Ovary (tissue), 3 donors: ENCODE measurements at regions not wholly inside any gene's neighbourhood (a gene's known extent, or its start where the extent isn't known, plus 50 kb on each side); places are given as distances from the start of the nearest gene placed in this dataset.

ENCODE experiments used
- POLR2A ChIP-seq: fragments of 450-650 bp; IDR thresholded peaks from one replicate; pipeline ENCODE4 v1.6.1; 2017; ENCODE audit warnings: antibody characterized with exemption, mild to moderate bottlenecking, moderate library complexity
- TF ChIP-seq, protein P1 (sequence below), 3 donors: fragments of 450-650 bp in 2 of 3; fragments of 200-600 bp in 1 of 3; IDR thresholded peaks; one replicate each; pipeline versions ENCODE4 v1.5.1 to v1.8.0; 2016 to 2022; ENCODE audit warnings: antibody characterized with exemption in 3 of 3, mild to moderate bottlenecking in 1 of 3
- donor health status: DM: no; HTN: no; CAD: no.

DNA sequence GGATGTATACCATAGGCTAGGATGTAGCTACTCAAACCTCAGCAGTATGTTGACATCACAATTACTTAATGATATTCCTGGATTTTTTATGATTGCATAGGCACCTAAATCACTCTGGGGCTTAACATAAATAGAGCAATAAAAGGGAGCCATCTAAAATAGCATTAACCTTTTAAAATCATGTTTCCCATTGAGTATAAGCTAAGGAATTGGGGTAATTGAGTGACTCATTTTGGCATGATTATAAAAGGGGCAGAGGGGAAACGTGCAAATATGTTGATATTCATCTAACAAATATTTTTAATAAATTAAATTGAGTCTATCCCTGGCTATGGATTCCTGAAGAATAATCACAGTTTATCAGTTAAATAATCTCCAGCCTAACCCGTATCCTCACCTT lies 74.0 kb upstream of the ADGRF1 start:
- TF ChIP-seq, protein P1, sequence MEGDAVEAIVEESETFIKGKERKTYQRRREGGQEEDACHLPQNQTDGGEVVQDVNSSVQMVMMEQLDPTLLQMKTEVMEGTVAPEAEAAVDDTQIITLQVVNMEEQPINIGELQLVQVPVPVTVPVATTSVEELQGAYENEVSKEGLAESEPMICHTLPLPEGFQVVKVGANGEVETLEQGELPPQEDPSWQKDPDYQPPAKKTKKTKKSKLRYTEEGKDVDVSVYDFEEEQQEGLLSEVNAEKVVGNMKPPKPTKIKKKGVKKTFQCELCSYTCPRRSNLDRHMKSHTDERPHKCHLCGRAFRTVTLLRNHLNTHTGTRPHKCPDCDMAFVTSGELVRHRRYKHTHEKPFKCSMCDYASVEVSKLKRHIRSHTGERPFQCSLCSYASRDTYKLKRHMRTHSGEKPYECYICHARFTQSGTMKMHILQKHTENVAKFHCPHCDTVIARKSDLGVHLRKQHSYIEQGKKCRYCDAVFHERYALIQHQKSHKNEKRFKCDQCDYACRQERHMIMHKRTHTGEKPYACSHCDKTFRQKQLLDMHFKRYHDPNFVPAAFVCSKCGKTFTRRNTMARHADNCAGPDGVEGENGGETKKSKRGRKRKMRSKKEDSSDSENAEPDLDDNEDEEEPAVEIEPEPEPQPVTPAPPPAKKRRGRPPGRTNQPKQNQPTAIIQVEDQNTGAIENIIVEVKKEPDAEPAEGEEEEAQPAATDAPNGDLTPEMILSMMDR (IDR thresholded peaks at IDR 0.05) = no peak
- no peak for TF ChIP-seq POLR2A
